DOHH2 (cell line): ENCODE measurements at regions not wholly inside any gene's neighbourhood (a gene's known extent, or its start where the extent isn't known, plus 50 kb on each side); places are given as distances from the start of the nearest gene placed in this dataset.

ENCODE experiments used
- CTCF ChIP-seq: fragments of 200-600 bp; sonication (generic); IDR thresholded peaks from one replicate; pipeline ENCODE4 v1.5.1; 2014; ENCODE audit warnings: antibody characterized with exemption, mild to moderate bottlenecking, low read depth, low read length; ENCODE audit not compliant: poor library complexity, severe bottlenecking
- EZH2phosphoT487 ChIP-seq: fragments of 200-600 bp; sonication (generic); IDR thresholded peaks from 2 replicates; pipeline ENCODE4 v1.6.1; 2017; ENCODE audit warnings: borderline replicate concordance, mild to moderate bottlenecking, antibody characterized with exemption, low read length, moderate library complexity, mixed read lengths

DNA sequence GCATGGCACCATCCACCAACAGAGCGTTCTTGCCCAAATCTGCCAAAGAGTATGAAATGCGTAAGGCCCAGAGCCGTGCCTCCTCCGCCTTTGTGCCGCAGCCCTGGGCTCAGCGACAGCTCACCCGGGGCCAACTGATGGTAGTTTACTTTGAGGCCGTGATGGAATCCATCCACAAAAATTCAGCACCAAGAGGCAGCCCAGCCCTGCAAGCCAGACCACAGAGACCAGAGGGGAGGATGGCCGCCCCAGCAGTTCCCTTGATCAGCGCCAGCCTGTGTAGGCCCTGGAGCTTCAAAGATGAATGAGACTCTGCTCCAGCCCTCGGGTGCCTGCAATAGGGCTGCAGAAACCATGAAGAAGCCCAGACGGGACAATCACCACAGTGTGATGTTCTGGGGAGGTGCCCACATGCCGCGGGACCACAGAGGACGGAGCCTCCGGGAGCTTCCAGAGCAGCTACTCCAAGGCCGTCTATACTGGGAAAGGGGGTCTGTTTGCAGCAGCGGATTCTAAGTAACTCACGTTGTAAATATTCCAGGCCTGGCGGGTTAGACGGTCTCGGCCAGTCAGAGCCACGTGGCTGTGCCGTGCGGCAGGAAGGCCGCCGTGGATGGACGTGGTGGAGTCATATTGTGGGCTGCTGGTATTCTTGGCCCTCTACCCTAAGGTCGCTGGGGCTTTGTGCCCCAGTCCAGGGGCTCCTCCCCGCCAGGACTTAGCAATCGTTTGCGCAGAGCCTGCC lies 80.3 kb downstream of the RBFOX3 start:
- TF ChIP-seq CTCF, result no peak
- TF ChIP-seq EZH2phosphoT487, result no peak
